Sigmoid colon (tissue), 4 donors: ENCODE measurements at regions not wholly inside any gene's neighbourhood (a gene's known extent, or its start where the extent isn't known, plus 50 kb on each side); places are given as distances from the start of the nearest gene placed in this dataset.

Source experiments
- EP300 ChIP-seq, 4 donors: sonication (generic); formaldehyde crosslinking; IDR thresholded peaks; one replicate each; pipeline ENCODE4 v1.6.1; 2017; ENCODE audit warnings: antibody characterized with exemption in 4 of 4
- POLR2A ChIP-seq, 2 donors: fragments of 450-650 bp; IDR thresholded peaks; one replicate each; pipeline ENCODE4 v1.6.1; 2016; ENCODE audit warnings: antibody characterized with exemption in 2 of 2, mild to moderate bottlenecking in 2 of 2, moderate library complexity in 2 of 2
- POLR2AphosphoS5 ChIP-seq, 4 donors: sonication (generic); formaldehyde crosslinking; IDR thresholded peaks; one replicate each; pipeline ENCODE4 v1.6.1; 2017; ENCODE audit warnings: antibody characterized with exemption in 4 of 4
- TF ChIP-seq, protein P1 (sequence below), 4 experiments: fragments of 450-650 bp in 3 of 4; fragments of 200-600 bp in 1 of 4; IDR thresholded peaks; one replicate each; pipeline ENCODE4 v1.5.1; 2016 to 2019; ENCODE audit warnings: antibody characterized with exemption in 4 of 4, mild to moderate bottlenecking in 3 of 4, moderate library complexity in 2 of 4

DNA sequence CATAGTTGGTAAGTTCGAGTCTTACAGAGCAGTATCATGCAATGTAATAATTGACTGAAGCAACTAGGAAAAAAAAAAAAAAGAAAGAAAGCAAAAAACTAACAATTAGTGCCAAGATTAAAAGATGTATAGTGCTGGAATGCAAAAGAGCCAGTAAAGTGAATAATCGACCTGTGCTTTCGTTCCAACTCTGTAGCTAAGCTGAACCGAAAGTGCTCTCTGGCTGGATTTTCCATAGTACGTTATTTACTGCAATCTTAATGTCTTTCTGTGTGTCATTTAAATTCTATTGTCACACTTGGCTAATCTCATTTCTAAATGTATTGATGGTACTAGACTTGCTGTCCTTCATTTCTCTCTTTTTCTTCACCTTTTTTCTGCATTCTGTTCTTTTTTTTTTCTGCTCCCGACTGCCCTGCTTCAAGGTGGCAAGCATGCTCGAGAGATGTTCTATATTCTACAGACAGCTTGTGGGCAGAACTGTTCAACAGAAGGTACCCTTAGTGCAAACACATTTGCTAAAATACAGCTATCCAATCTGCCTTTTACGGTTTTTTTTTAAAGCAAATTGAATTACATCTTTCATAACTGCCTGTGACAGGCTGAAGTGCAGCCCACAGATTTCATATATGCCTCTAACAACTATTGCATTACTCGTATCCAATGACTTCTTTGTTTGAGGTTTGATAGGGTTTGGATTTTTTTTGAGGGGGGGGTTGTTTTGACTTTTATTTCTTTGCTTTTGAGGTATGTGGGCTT lies 204.2 kb upstream of the MTNR1B start:
- TF ChIP-seq, protein P1, sequence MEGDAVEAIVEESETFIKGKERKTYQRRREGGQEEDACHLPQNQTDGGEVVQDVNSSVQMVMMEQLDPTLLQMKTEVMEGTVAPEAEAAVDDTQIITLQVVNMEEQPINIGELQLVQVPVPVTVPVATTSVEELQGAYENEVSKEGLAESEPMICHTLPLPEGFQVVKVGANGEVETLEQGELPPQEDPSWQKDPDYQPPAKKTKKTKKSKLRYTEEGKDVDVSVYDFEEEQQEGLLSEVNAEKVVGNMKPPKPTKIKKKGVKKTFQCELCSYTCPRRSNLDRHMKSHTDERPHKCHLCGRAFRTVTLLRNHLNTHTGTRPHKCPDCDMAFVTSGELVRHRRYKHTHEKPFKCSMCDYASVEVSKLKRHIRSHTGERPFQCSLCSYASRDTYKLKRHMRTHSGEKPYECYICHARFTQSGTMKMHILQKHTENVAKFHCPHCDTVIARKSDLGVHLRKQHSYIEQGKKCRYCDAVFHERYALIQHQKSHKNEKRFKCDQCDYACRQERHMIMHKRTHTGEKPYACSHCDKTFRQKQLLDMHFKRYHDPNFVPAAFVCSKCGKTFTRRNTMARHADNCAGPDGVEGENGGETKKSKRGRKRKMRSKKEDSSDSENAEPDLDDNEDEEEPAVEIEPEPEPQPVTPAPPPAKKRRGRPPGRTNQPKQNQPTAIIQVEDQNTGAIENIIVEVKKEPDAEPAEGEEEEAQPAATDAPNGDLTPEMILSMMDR (IDR thresholded peaks at IDR 0.05): no peak
- TF ChIP-seq POLR2AphosphoS5 (IDR thresholded peaks at IDR 0.05) (no peak), POLR2A (IDR thresholded peaks at IDR 0.05) (no peak), EP300 (IDR thresholded peaks at IDR 0.05) (no peak)
